ENCODE measurements at regions not wholly inside any gene's neighbourhood (a gene's known extent, or its start where the extent isn't known, plus 50 kb on each side); places are given as distances from the start of the nearest gene placed in this dataset.

DNA sequence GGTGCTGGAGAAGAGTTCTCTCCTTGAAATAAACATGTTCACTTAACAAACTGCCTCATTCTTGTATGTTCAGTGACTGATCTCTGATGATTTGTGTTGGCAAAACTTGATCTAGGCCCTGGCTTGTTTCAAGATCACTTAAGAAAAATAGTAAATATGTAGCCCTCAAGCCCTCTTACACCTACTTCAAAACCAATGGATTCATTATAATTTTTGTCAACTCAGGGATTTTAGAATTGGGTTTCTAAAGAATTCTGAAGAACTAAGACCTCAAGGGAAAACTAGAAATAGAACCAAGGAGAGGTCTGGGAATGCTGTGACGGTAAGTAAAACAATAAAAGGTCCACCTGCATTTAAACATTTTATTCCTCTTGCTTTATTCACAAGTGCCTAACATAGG is 1731.6 kb upstream of the CELF4 start:
- Histone ChIP-seq H3K27ac (ENCODE audit: control insufficient read depth, insufficient read depth) (no peak overlapping the region), H3K9ac (ENCODE audit: control insufficient read depth, insufficient read depth, low read length) (no peak overlapping the region), H3K27me3 (replicated peaks in 1 of 2; ENCODE audit: control insufficient read depth in 2 of 2, insufficient read depth in 2 of 2, low read length in 1 of 2) (no peaks in the 10 kb centered on the region), H3K79me2 (ENCODE audit: control insufficient read depth, insufficient read depth, low read length) (no peaks in the 10 kb centered on the region), H3K4me2 (ENCODE audit: control insufficient read depth, insufficient read depth) (no peak overlapping the region), H2AFZ (ENCODE audit: control insufficient read depth, low read depth, low read length) (no peak overlapping the region), H3K4me1 (ENCODE audit: control insufficient read depth, insufficient read depth, low read length) (no peaks in the 10 kb centered on the region), H4K20me1 (ENCODE audit: control insufficient read depth, insufficient read depth) (no peaks in the 10 kb centered on the region), H3K4me3 (no peak overlapping the region), H3K9me3 (replicated peaks; ENCODE audit: control insufficient read depth, insufficient read depth, low read length) (no peaks in the 10 kb centered on the region; the same call in 2 of the 3 replicates), H3K36me3 (ENCODE audit: control insufficient read depth in 2 of 2, insufficient read depth in 2 of 2, low read length in 1 of 2) (no peaks in the 10 kb centered on the region)
- no peak for DNase-seq (ENCODE audit: low read depth, low spot score)
- 0% methylated on average over 1 of the region's 1 CpG for WGBS (ENCODE audit: insufficient coverage, insufficient replicate concordance, low lambda C conversion rate, missing lambda C conversion rate)
- intact Hi-C loops (cut with micrococcal nuclease; ENCODE audit: unreplicated experiment) (no loop called here), in situ Hi-C loops (cut with MboI) (no loop called here)
- ChIA-PET RAD21 (ENCODE audit: unreplicated experiment) (no interaction called here), SMC1A (ENCODE audit: uncharacterized antibody, unreplicated experiment) (no interaction called here), POLR2A (no interaction called here), CTCF (no interaction called here)
- no peak for FAIRE-seq
- ATAC-seq = no peak
- TF ChIP-seq CHD1 (IDR thresholded peaks at IDR 0.05; ENCODE audit: low read depth, low read length) = no peak
- no peak for TF ChIP-seq POLR2A (IDR thresholded peaks at IDR 0.05; ENCODE audit: low read depth, low read length)
- TF ChIP-seq FOXM1 (IDR thresholded peaks at IDR 0.05; ENCODE audit: low read depth, low read length) = no peak
- TF ChIP-seq, protein P1, sequence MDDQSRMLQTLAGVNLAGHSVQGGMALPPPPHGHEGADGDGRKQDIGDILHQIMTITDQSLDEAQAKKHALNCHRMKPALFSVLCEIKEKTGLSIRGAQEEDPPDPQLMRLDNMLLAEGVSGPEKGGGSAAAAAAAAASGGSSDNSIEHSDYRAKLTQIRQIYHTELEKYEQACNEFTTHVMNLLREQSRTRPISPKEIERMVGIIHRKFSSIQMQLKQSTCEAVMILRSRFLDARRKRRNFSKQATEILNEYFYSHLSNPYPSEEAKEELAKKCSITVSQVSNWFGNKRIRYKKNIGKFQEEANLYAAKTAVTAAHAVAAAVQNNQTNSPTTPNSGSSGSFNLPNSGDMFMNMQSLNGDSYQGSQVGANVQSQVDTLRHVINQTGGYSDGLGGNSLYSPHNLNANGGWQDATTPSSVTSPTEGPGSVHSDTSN (IDR thresholded peaks at IDR 0.05; ENCODE audit: insufficient replicate concordance, low read depth, low read length) = no peak
- no peak for TF ChIP-seq SIN3A (IDR thresholded peaks at IDR 0.05; ENCODE audit: low read depth, low read length)
- TF ChIP-seq POU2F2 (IDR thresholded peaks at IDR 0.05; ENCODE audit: borderline replicate concordance, low read depth, low read length) = no peak
- TF ChIP-seq HDAC6 (IDR thresholded peaks at IDR 0.05; ENCODE audit: unreplicated experiment) = no peak
- BruUV-seq (replicated peaks) = no TSS peak

DNA sequence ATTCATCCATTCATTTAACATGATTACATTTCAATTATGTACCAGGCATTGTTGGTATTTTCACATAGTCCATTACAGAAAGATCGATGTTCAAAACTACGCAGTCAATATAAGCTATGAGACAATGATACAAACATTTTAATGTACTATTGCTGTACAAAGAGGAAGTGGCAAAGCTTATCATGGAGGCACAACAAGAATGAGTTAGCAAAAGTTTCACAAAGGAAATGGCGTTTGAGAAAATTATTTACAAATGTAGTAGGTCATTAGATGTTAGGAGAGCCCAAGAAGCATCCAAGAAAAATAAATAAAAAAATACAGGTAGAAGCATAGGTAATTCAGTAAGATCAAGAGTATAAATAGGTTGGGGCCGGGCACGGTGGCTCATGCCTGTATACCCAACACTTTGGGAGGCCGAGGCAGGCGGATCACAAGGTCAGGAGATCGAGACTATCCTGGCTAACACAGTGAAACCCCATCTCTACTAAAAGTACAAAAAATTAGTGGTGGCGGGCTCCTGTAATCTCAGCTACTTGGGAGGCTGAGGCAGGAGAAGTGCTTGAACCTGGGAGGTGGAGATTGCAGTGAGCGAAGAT is 1730.8 kb upstream of the CELF4 start:
- Histone ChIP-seq H3K79me2 (ENCODE audit: control insufficient read depth, insufficient read depth, low read length) (no peaks in the 10 kb centered on the region), H3K36me3 (ENCODE audit: control insufficient read depth in 2 of 2, insufficient read depth in 2 of 2, low read length in 1 of 2) (no peaks in the 10 kb centered on the region), H2AFZ (ENCODE audit: control insufficient read depth, low read depth, low read length) (no peak overlapping the region), H3K9me3 (replicated peaks; ENCODE audit: control insufficient read depth, insufficient read depth, low read length) (no peaks in the 10 kb centered on the region; the same call in 2 of the 3 replicates), H3K27me3 (replicated peaks in 1 of 2; ENCODE audit: control insufficient read depth in 2 of 2, insufficient read depth in 2 of 2, low read length in 1 of 2) (no peaks in the 10 kb centered on the region), H3K4me1 (ENCODE audit: control insufficient read depth, insufficient read depth, low read length) (no peaks in the 10 kb centered on the region), H3K9ac (ENCODE audit: control insufficient read depth, insufficient read depth, low read length) (no peak overlapping the region), H3K4me3 (no peak overlapping the region), H3K4me2 (ENCODE audit: control insufficient read depth, insufficient read depth) (no peak overlapping the region), H3K27ac (ENCODE audit: control insufficient read depth, insufficient read depth) (no peak overlapping the region), H4K20me1 (ENCODE audit: control insufficient read depth, insufficient read depth) (no peaks in the 10 kb centered on the region)
- SMC1A ChIA-PET (ENCODE audit: uncharacterized antibody, unreplicated experiment) = no interaction called here
- no TSS peak for BruUV-seq (replicated peaks)
- CTCF ChIA-PET = no interaction called here
- no peak for FAIRE-seq
- in situ Hi-C loops (cut with MboI) = no loop called here
- POLR2A ChIA-PET = no interaction called here
- ATAC-seq = no peak
- TF ChIP-seq ZNF24 (IDR thresholded peaks at IDR 0.05) = no peak
- TF ChIP-seq SPI1 (IDR thresholded peaks at IDR 0.05; ENCODE audit: borderline replicate concordance, insufficient read depth, low read depth, low read length) = 0 out of 2 replicates have a peak, but pooled peaks have one; percentile 6
- WGBS (ENCODE audit: insufficient coverage, insufficient replicate concordance, low lambda C conversion rate, missing lambda C conversion rate) = 29% methylated on average over 10 of the region's 10 CpGs
- RAD21 ChIA-PET (ENCODE audit: unreplicated experiment) = no interaction called here
- intact Hi-C loops (cut with micrococcal nuclease; ENCODE audit: unreplicated experiment) = no loop called here
- no peak for DNase-seq (ENCODE audit: low read depth, low spot score)

Measured in GM12878 (cell line).